Liver (tissue), 8 donors: ENCODE measurements at regions not wholly inside any gene's neighbourhood (a gene's known extent, or its start where the extent isn't known, plus 50 kb on each side); places are given as distances from the start of the nearest gene placed in this dataset.

Experiments used
- DNase-seq: peaks from one replicate; pipeline ENCODE4 v3.0.0-alpha.2; 2017; ENCODE audit warnings: low spot score
- H3K27ac ChIP-seq, 2 donors: one replicate each; pipeline ENCODE4 v1.7.0; 2013; ENCODE audit warnings: inconsistent platforms in 2 of 2, low read length in 2 of 2, control low read depth in 1 of 2, low read depth in 1 of 2, mild to moderate bottlenecking in 1 of 2
- H3K27me3 ChIP-seq, 4 donors: one replicate each; pipeline versions ENCODE4 v1.6.1 to v1.7.0; 2013; ENCODE audit warnings: low read length in 3 of 4, inconsistent platforms in 1 of 4, mild to moderate bottlenecking in 1 of 4, moderate library complexity in 1 of 4; ENCODE audit not compliant: control insufficient read depth in 4 of 4, insufficient read depth in 4 of 4
- H3K36me3 ChIP-seq, 4 donors: one replicate each; pipeline versions ENCODE4 v1.6.1 to v1.7.0; 2013; ENCODE audit warnings: low read length in 3 of 4, mild to moderate bottlenecking in 3 of 4, low read depth in 1 of 4, moderate library complexity in 1 of 4; ENCODE audit not compliant: control insufficient read depth in 4 of 4, insufficient read depth in 3 of 4
- H3K4me1 ChIP-seq, 4 donors: one replicate each; pipeline versions ENCODE4 v1.6.1 to v1.7.0; 2013; ENCODE audit warnings: low read length in 3 of 4, mild to moderate bottlenecking in 3 of 4, moderate library complexity in 1 of 4; ENCODE audit not compliant: control insufficient read depth in 4 of 4, insufficient read depth in 4 of 4
- H3K4me3 ChIP-seq, 3 donors: one replicate each; pipeline versions ENCODE4 v1.6.1 to v1.7.0; 2013; ENCODE audit warnings: low read length in 3 of 3, control low read depth in 1 of 3, low read depth in 1 of 3, mild to moderate bottlenecking in 1 of 3
- H3K9ac ChIP-seq, 2 donors: one replicate each; pipeline ENCODE4 v1.7.0; 2013; ENCODE audit warnings: low read length in 2 of 2, mild to moderate bottlenecking in 2 of 2, moderate library complexity in 2 of 2, control low read depth in 1 of 2, low read depth in 1 of 2
- H3K9me3 ChIP-seq, 4 donors: one replicate each; pipeline versions ENCODE4 v1.6.1 to v1.7.0; 2013; ENCODE audit warnings: low read length in 3 of 4; ENCODE audit not compliant: control insufficient read depth in 4 of 4
- EGR1 ChIP-seq, 2 donors: IDR thresholded peaks; 2 replicates each; pipeline ENCODE4 v1.6.1; 2016 to 2018; ENCODE audit warnings: antibody characterized with exemption in 2 of 2, low read depth in 2 of 2
- JUND ChIP-seq, 2 donors: IDR thresholded peaks; 2 replicates each; pipeline ENCODE4 v1.6.1; 2016; ENCODE audit warnings: antibody characterized with exemption in 2 of 2
- NR2F2 ChIP-seq: IDR thresholded peaks from 2 replicates; pipeline ENCODE4 v1.6.1; 2016; ENCODE audit warnings: antibody characterized with exemption
- RAD21 ChIP-seq, 2 donors: IDR thresholded peaks; 2 replicates each; pipeline ENCODE4 v1.6.1; 2016; ENCODE audit warnings: antibody characterized with exemption in 2 of 2, mild to moderate bottlenecking in 2 of 2
- RXRA ChIP-seq, 2 donors: IDR thresholded peaks; 2 replicates each; pipeline ENCODE4 v1.6.1; 2017 to 2018; ENCODE audit warnings: antibody characterized with exemption in 2 of 2, mild to moderate bottlenecking in 1 of 2
- SP1 ChIP-seq: IDR thresholded peaks from 2 replicates; pipeline ENCODE4 v1.6.1; 2018; ENCODE audit warnings: antibody characterized with exemption, mild to moderate bottlenecking
- TAF1 ChIP-seq: conservative IDR thresholded peaks from 2 replicates; pipeline ENCODE4 v1.6.1; 2016; ENCODE audit warnings: antibody characterized with exemption, mild to moderate bottlenecking
- WGBS: extraction: QIAGEN DNeasy Blood & Tissue Kit; methylation state at CpG from one replicate; pipeline ENCODE4 v1.1.7; 2013; 5-methylcytosine and 5-hydroxymethylcytosine counted together
- TF ChIP-seq, protein P1 (sequence below): fragments of 150-350 bp; IDR thresholded peaks from 2 replicates; pipeline ENCODE4 v1.5.1; 2017; ENCODE audit warnings: improper control_type of control experiment, low read depth, low read length; ENCODE audit not compliant: missing input control
- TF ChIP-seq, protein P2 (sequence below): IDR thresholded peaks from 2 replicates; pipeline ENCODE4 v1.6.1; 2016; ENCODE audit warnings: antibody characterized with exemption, mild to moderate bottlenecking
- TF ChIP-seq, protein P3 (sequence below): IDR thresholded peaks from 2 replicates; pipeline ENCODE4 v1.6.1; 2016; ENCODE audit warnings: antibody characterized with exemption
- donor health status: healthy.
- donor health status: healthy.
- donor health status: healthy.
- donor health status: healthy.
- donor health status: healthy.

DNA sequence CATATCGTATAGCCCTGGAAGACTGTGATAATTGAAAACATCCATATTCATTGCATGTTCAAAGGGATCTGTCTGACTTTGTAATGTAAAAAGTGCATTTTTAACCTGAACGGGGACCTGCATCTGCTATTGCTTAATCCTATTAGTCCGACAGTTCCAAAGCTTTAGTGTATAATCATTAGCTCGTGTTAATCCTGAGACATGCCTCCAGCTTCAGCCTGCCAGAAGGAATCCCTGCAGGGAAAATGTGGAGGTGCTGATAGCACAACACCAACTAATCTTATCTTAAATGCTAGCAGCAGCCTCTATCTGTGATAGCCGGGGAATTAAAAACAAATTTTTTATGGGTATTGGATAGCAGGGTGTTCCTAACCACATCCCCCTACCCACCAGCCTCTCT, 495.2 kb downstream of the TLE4 start (continued):
- TF ChIP-seq, protein P1, sequence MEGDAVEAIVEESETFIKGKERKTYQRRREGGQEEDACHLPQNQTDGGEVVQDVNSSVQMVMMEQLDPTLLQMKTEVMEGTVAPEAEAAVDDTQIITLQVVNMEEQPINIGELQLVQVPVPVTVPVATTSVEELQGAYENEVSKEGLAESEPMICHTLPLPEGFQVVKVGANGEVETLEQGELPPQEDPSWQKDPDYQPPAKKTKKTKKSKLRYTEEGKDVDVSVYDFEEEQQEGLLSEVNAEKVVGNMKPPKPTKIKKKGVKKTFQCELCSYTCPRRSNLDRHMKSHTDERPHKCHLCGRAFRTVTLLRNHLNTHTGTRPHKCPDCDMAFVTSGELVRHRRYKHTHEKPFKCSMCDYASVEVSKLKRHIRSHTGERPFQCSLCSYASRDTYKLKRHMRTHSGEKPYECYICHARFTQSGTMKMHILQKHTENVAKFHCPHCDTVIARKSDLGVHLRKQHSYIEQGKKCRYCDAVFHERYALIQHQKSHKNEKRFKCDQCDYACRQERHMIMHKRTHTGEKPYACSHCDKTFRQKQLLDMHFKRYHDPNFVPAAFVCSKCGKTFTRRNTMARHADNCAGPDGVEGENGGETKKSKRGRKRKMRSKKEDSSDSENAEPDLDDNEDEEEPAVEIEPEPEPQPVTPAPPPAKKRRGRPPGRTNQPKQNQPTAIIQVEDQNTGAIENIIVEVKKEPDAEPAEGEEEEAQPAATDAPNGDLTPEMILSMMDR = no peak
- no peak for TF ChIP-seq NR2F2

DNA sequence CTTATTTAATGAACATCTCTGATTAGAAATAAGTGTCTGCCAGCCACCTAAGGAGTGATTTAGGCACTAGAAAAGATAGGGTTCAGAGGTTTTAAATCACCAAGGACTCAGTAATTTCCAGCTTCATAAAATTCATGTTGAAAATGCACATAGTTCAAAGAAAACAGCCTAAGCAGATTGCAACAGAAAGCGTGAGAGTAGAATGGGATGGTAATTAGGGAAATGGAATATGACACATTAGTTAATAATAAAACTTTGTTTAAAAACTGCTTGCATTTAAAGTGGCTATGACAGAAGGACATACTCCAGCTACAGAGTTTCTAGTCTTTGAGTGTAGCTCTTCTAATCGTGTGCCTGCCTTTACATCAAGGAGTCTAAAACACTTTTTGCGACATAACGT, 490.8 kb downstream of the TLE4 start:
- Histone ChIP-seq H3K9me3 (peaks cover 0 to 2% (median 0%) of the 10 kb centered on the region in 4 donors), H3K36me3 (no peaks in the 10 kb centered on the region), H3K27me3 (no peaks in the 10 kb centered on the region), H3K4me1 (no peaks in the 10 kb centered on the region), H3K4me3 (no peak overlapping the region), H3K27ac (no peak overlapping the region), H3K9ac (no peak overlapping the region)
- TF ChIP-seq NR2F2 = no peak
- DNase-seq = no peak
- WGBS = 80% methylated on average over 4 of the region's 4 CpGs

DNA sequence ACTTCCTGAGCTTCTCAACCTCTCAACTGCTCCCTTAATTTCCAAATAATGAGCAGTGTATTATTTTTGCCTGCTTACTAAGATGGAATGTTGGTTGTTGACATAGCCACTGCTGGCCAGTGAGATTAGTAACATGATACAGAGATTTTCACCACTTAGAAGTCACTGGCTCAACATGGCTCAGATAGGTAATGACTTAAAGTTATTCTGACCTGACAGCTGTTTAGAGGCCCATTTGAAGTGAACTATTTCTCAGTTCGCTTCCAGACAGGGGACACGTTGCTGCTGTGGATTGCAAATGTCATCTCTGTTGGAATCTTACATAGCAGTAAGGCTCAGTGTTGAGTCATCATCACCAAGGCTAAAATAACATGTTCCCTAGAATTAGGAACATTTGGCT, 490.2 kb downstream of the TLE4 start:
- no peak overlapping the region for H3K27ac ChIP-seq

More for the DNA sequence above, 490.2 kb downstream of the TLE4 start:
- TF ChIP-seq, protein P2, sequence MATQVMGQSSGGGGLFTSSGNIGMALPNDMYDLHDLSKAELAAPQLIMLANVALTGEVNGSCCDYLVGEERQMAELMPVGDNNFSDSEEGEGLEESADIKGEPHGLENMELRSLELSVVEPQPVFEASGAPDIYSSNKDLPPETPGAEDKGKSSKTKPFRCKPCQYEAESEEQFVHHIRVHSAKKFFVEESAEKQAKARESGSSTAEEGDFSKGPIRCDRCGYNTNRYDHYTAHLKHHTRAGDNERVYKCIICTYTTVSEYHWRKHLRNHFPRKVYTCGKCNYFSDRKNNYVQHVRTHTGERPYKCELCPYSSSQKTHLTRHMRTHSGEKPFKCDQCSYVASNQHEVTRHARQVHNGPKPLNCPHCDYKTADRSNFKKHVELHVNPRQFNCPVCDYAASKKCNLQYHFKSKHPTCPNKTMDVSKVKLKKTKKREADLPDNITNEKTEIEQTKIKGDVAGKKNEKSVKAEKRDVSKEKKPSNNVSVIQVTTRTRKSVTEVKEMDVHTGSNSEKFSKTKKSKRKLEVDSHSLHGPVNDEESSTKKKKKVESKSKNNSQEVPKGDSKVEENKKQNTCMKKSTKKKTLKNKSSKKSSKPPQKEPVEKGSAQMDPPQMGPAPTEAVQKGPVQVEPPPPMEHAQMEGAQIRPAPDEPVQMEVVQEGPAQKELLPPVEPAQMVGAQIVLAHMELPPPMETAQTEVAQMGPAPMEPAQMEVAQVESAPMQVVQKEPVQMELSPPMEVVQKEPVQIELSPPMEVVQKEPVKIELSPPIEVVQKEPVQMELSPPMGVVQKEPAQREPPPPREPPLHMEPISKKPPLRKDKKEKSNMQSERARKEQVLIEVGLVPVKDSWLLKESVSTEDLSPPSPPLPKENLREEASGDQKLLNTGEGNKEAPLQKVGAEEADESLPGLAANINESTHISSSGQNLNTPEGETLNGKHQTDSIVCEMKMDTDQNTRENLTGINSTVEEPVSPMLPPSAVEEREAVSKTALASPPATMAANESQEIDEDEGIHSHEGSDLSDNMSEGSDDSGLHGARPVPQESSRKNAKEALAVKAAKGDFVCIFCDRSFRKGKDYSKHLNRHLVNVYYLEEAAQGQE = no peak
- TF ChIP-seq EGR1 (IDR thresholded peaks at IDR 0.05; ENCODE audit: low read depth in 2 of 2) (no peak), RXRA (IDR thresholded peaks at IDR 0.05) (no peak), TAF1 (no peak), JUND (IDR thresholded peaks at IDR 0.05) (no peak), SP1 (no peak), RAD21 (IDR thresholded peaks at IDR 0.05) (no peak)
- TF ChIP-seq, protein P1 = no peak
- TF ChIP-seq, protein P3, sequence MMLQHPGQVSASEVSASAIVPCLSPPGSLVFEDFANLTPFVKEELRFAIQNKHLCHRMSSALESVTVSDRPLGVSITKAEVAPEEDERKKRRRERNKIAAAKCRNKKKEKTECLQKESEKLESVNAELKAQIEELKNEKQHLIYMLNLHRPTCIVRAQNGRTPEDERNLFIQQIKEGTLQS = no peak
- Histone ChIP-seq H3K4me1 (no peaks in the 10 kb centered on the region), H3K36me3 (no peaks in the 10 kb centered on the region), H3K9me3 (peaks cover 0 to 2% (median under 1%) of the 10 kb centered on the region in 4 donors), H3K4me3 (no peak overlapping the region), H3K9ac (no peak overlapping the region), H3K27me3 (no peaks in the 10 kb centered on the region)
- 33% methylated on average over 2 of the region's 2 CpGs for WGBS
- DNase-seq = no peak
